DND-41 (cell line): ENCODE measurements at regions not wholly inside any gene's neighbourhood (a gene's known extent, or its start where the extent isn't known, plus 50 kb on each side); places are given as distances from the start of the nearest gene placed in this dataset.

Experiments used
- CTCF ChIP-seq: IDR thresholded peaks from 2 replicates; pipeline ENCODE4 v1.5.1; 2012; ENCODE audit warnings: borderline replicate concordance, low read length, moderate library complexity, mild to moderate bottlenecking; ENCODE audit not compliant: poor library complexity, severe bottlenecking; ENCODE audit errors: extremely low read depth
- EZH2 ChIP-seq: IDR thresholded peaks from 3 replicates; pipeline ENCODE4 v1.6.1; 2012; ENCODE audit warnings: borderline replicate concordance, low read depth, mild to moderate bottlenecking, moderate library complexity, low read length, inconsistent platforms; ENCODE audit not compliant: severe bottlenecking

GRCh38 chr18:53702480-53702879 is 522.0 kb downstream of the MBD2 start:
- TF ChIP-seq CTCF (no peak), EZH2 (no peak)
